ENCODE measurements at regions not wholly inside any gene's neighbourhood (a gene's known extent, or its start where the extent isn't known, plus 50 kb on each side); places are given as distances from the start of the nearest gene placed in this dataset.

- H3K27me3 ChIP-seq: no peaks in the 10 kb centered on the region
- DNase-seq (ENCODE audit: extremely low spot score in 2 of 2): no peak
- intact Hi-C loops (cut with DNase I): no loop called here
Measured at GRCh38 chr3:125645616-125646015, 50.3 kb upstream of the OSBPL11 start.

GRCh38 chr3:125646581-125646980 is 51.3 kb upstream of the OSBPL11 start:
- intact Hi-C loops (cut with DNase I): no loop called here
- DNase-seq (ENCODE audit: extremely low spot score in 2 of 2): no peak
- Histone ChIP-seq H3K27ac (no peak overlapping the region), H3K27me3 (no peaks in the 10 kb centered on the region), H3K4me1 (peaks cover 24% of the 10 kb centered on the region), H3K4me3 (no peak overlapping the region), H3K36me3 (no peaks in the 10 kb centered on the region), H3K9me3 (no peaks in the 10 kb centered on the region)
- TF ChIP-seq POLR2AphosphoS5 (IDR thresholded peaks at IDR 0.05; ENCODE audit: insufficient read depth in 1 of 2, low read depth in 1 of 2) (no peak), POLR2A (IDR thresholded peaks at IDR 0.05) (no peak), CTCF (IDR thresholded peaks at IDR 0.05) (no peak)

More at GRCh38 chr3:125645616-125646015, 50.3 kb upstream of the OSBPL11 start:
- TF ChIP-seq CTCF (IDR thresholded peaks at IDR 0.05) (no peak), POLR2AphosphoS5 (IDR thresholded peaks at IDR 0.05; ENCODE audit: insufficient read depth in 1 of 2, low read depth in 1 of 2) (no peak), POLR2A (IDR thresholded peaks at IDR 0.05) (no peak)
- Histone ChIP-seq H3K27ac (no peak overlapping the region), H3K4me1 (peaks cover 24% of the 10 kb centered on the region), H3K9me3 (no peaks in the 10 kb centered on the region), H3K4me3 (no peak overlapping the region), H3K36me3 (no peaks in the 10 kb centered on the region)

- DNase-seq (ENCODE audit: extremely low spot score in 2 of 2): no peak
Measured at GRCh38 chr3:125647318-125648014, 52.2 kb upstream of the OSBPL11 start.

GRCh38 chr3:125651244-125651643 is 55.9 kb upstream of the OSBPL11 start:
- Histone ChIP-seq H3K27me3 (no peaks in the 10 kb centered on the region), H3K4me3 (no peak overlapping the region), H3K4me1 (peaks cover 17% of the 10 kb centered on the region), H3K27ac (no peak overlapping the region), H3K9me3 (no peaks in the 10 kb centered on the region), H3K36me3 (no peaks in the 10 kb centered on the region)
- intact Hi-C loops (cut with DNase I): no loop called here
- peak in 1 of 2 donors; percentile 29 for TF ChIP-seq POLR2AphosphoS5 (IDR thresholded peaks at IDR 0.05; ENCODE audit: insufficient read depth in 1 of 2, low read depth in 1 of 2)
- TF ChIP-seq CTCF (IDR thresholded peaks at IDR 0.05): no peak
- no peak for TF ChIP-seq POLR2A (IDR thresholded peaks at IDR 0.05)
- no peak for DNase-seq (ENCODE audit: extremely low spot score in 2 of 2)

More at GRCh38 chr3:125647318-125648014, 52.2 kb upstream of the OSBPL11 start:
- intact Hi-C loops (cut with DNase I): no loop called here
- Histone ChIP-seq H3K9me3 (no peaks in the 10 kb centered on the region), H3K36me3 (no peaks in the 10 kb centered on the region), H3K27me3 (no peaks in the 10 kb centered on the region), H3K4me3 (no peak overlapping the region), H3K4me1 (peaks cover 24% of the 10 kb centered on the region), H3K27ac (peak overlapping the region; percentile 42)
- peak in 1 of 2 donors; percentile 8 for TF ChIP-seq POLR2AphosphoS5 (IDR thresholded peaks at IDR 0.05; ENCODE audit: insufficient read depth in 1 of 2, low read depth in 1 of 2)
- no peak for TF ChIP-seq POLR2A (IDR thresholded peaks at IDR 0.05)
- no peak for TF ChIP-seq CTCF (IDR thresholded peaks at IDR 0.05)

- Histone ChIP-seq H3K4me1 (peaks cover 12% of the 10 kb centered on the region), H3K36me3 (no peaks in the 10 kb centered on the region), H3K9me3 (no peaks in the 10 kb centered on the region), H3K27ac (no peak overlapping the region), H3K27me3 (no peaks in the 10 kb centered on the region), H3K4me3 (no peak overlapping the region)
- TF ChIP-seq POLR2A (IDR thresholded peaks at IDR 0.05) (no peak), CTCF (IDR thresholded peaks at IDR 0.05) (no peak), POLR2AphosphoS5 (IDR thresholded peaks at IDR 0.05; ENCODE audit: insufficient read depth in 1 of 2, low read depth in 1 of 2) (no peak)
- no peak for DNase-seq (ENCODE audit: extremely low spot score in 2 of 2)
- intact Hi-C loops (cut with DNase I): no loop called here
Measured at GRCh38 chr3:125652349-125652748, 57.1 kb upstream of the OSBPL11 start.
